GM23338 (cell line): ENCODE measurements at regions not wholly inside any gene's neighbourhood (a gene's known extent, or its start where the extent isn't known, plus 50 kb on each side); places are given as distances from the start of the nearest gene placed in this dataset.
"Not testable (repeated sequence)": the region's sequence is repeated elsewhere in the genome, so short reads cannot be mapped to it uniquely, and the experiment has no call there.

Source experiments
- ATAC-seq: fragments of 200-7000 bp; cut with Tn5 transposase; 3 replicates; pipeline ENCODE4 v1.9.1; 2020
- DNase-seq: peaks from one replicate; pipeline ENCODE4 v3.0.0-alpha.2; 2015; ENCODE audit warnings: low spot score
- H2AFZ ChIP-seq: fragments of 200-600 bp; sonication (generic); 2 replicates; pipeline ENCODE4 v1.8.0; 2016; ENCODE audit warnings: antibody characterized with exemption, mild to moderate bottlenecking, moderate library complexity
- H3F3A ChIP-seq: fragments of 200-600 bp; sonication (generic); replicated peaks from 2 replicates; pipeline ENCODE4 v1.8.0; 2017; ENCODE audit warnings: antibody characterized with exemption, mixed run types, low read depth
- H3K27ac ChIP-seq: fragments of 200-600 bp; sonication (generic); 2 replicates; pipeline ENCODE4 v1.6.1; 2016; ENCODE audit warnings: low read depth
- H3K27me3 ChIP-seq: fragments of 200-600 bp; sonication (generic); 2 replicates; pipeline ENCODE4 v1.8.0; 2016; ENCODE audit warnings: mild to moderate bottlenecking, mixed run types, moderate library complexity; ENCODE audit not compliant: insufficient read depth
- H3K36me3 ChIP-seq: fragments of 200-600 bp; sonication (generic); 2 replicates; pipeline ENCODE4 v1.8.0; 2016; ENCODE audit warnings: mild to moderate bottlenecking; ENCODE audit not compliant: insufficient read depth
- H3K4me1 ChIP-seq: fragments of 200-600 bp; sonication (generic); 2 replicates; pipeline ENCODE4 v1.8.0; 2016; ENCODE audit warnings: mild to moderate bottlenecking, moderate library complexity; ENCODE audit not compliant: insufficient read depth
- H3K4me2 ChIP-seq: fragments of 200-600 bp; sonication (generic); 2 replicates; pipeline ENCODE4 v1.7.1; 2017; ENCODE audit warnings: mixed run types
- H3K4me3 ChIP-seq: fragments of 200-600 bp; sonication (generic); 2 replicates; pipeline ENCODE4 v1.6.1; 2016; ENCODE audit warnings: mixed run types
- H3K79me2 ChIP-seq: fragments of 200-600 bp; sonication (generic); replicated peaks from 2 replicates; pipeline ENCODE4 v1.8.0; 2017; ENCODE audit warnings: mild to moderate bottlenecking; ENCODE audit not compliant: insufficient read depth
- H3K9me2 ChIP-seq: fragments of 200-600 bp; sonication (generic); 2 replicates; pipeline ENCODE4 v1.8.0; 2017; ENCODE audit not compliant: insufficient read depth
- H4K20me1 ChIP-seq: fragments of 200-600 bp; sonication (generic); replicated peaks from 2 replicates; pipeline ENCODE4 v1.8.0; 2017; ENCODE audit warnings: mild to moderate bottlenecking; ENCODE audit not compliant: insufficient read depth
- H3K27ac Mint-ChIP-seq: 2 replicates; pipeline ENCODE4 v1.8.0; 2020; ENCODE audit warnings: inconsistent platforms, mild to moderate bottlenecking, moderate library complexity, mixed read lengths
- H3K27me3 Mint-ChIP-seq: 3 replicates; pipeline ENCODE4 v1.8.0; 2022; ENCODE audit warnings: low read depth, mild to moderate bottlenecking, moderate library complexity, mixed read lengths, inconsistent platforms; ENCODE audit not compliant: insufficient read depth, poor library complexity
- H3K36me3 Mint-ChIP-seq: 3 replicates; pipeline ENCODE4 v1.8.0; 2021; ENCODE audit warnings: low read depth, mild to moderate bottlenecking, inconsistent platforms, moderate library complexity, mixed read lengths
- H3K4me1 Mint-ChIP-seq: 3 replicates; pipeline ENCODE4 v1.8.0; 2020; ENCODE audit warnings: mild to moderate bottlenecking, inconsistent platforms, mixed read lengths
- H3K4me3 Mint-ChIP-seq: 3 replicates; pipeline ENCODE4 v1.8.0; 2021; ENCODE audit warnings: moderate library complexity, mild to moderate bottlenecking, inconsistent platforms, mixed read lengths
- H3K9me3 Mint-ChIP-seq: 3 replicates; pipeline ENCODE4 v1.8.0; 2020; ENCODE audit warnings: moderate library complexity, mild to moderate bottlenecking, inconsistent platforms, mixed read lengths
- CTCF ChIP-seq, 2 experiments: fragments of 200-600 bp in 1 of 2; sonication (generic) in 1 of 2; conservative IDR thresholded peaks; 2 replicates each; pipeline versions ENCODE4 v1.5.1 to v1.6.1; 2016 to 2017; ENCODE audit warnings: antibody characterized with exemption in 2 of 2, low read depth in 2 of 2, mild to moderate bottlenecking in 2 of 2, moderate library complexity in 1 of 2
- JUNB ChIP-seq: IDR thresholded peaks from one replicate; pipeline ENCODE4 v1.6.1; 2016; ENCODE audit warnings: antibody characterized with exemption; ENCODE audit not compliant: unreplicated experiment
- ZNF114 ChIP-seq: fragments of 250-450 bp; sonication (Bioruptor Pico); IDR thresholded peaks from 2 replicates; pipeline ENCODE4 v1.5.0; 2020; ENCODE audit warnings: mild to moderate bottlenecking, moderate library complexity
- ZNF462 ChIP-seq: fragments of 250-450 bp; sonication (Bioruptor Pico); IDR thresholded peaks from 2 replicates; pipeline ENCODE4 v1.5.0; 2020; ENCODE audit warnings: mild to moderate bottlenecking, moderate library complexity

GRCh38 chr1:121445679-121446078 lies 260.9 kb downstream of the SRGAP2C start (continued):
- TF ChIP-seq CTCF (conservative IDR thresholded peaks at IDR 0.05; ENCODE audit: low read depth in 2 of 2): no peak
- TF ChIP-seq ZNF114 (CRISPR knock-in tag): no peak

- not testable (repeated sequence) for H3K27ac ChIP-seq, ATAC-seq, H3K36me3 ChIP-seq, DNase-seq, H3K4me1 Mint-ChIP-seq, H2AFZ ChIP-seq, H3K4me3 ChIP-seq, H3K9me2 ChIP-seq, H4K20me1 ChIP-seq, H3K27me3 ChIP-seq, H3F3A ChIP-seq, H3K4me3 Mint-ChIP-seq, H3K36me3 Mint-ChIP-seq, H3K27ac Mint-ChIP-seq, H3K9me3 Mint-ChIP-seq, H3K27me3 Mint-ChIP-seq, H3K79me2 ChIP-seq, H3K4me1 ChIP-seq, H3K4me2 ChIP-seq
- TF ChIP-seq CTCF (conservative IDR thresholded peaks at IDR 0.05; ENCODE audit: low read depth in 2 of 2): peak in 1 of 2 experiments; percentile 67; a peak in 2 of 4 replicates
These were observed 262.6 kb downstream of the SRGAP2C start for GRCh38 chr1:121447280-121447923.

GRCh38 chr1:121448064-121448463 lies 263.3 kb downstream of the SRGAP2C start:
- not testable (repeated sequence) for H4K20me1 ChIP-seq, H3K4me3 ChIP-seq, H3K27ac Mint-ChIP-seq, H3K36me3 Mint-ChIP-seq, H3K4me3 Mint-ChIP-seq, H3K36me3 ChIP-seq, H3K27ac ChIP-seq, H3K27me3 Mint-ChIP-seq, H3K9me3 Mint-ChIP-seq, H3K79me2 ChIP-seq, H3K4me2 ChIP-seq, H3K4me1 ChIP-seq, H3K9me2 ChIP-seq, H3K4me1 Mint-ChIP-seq, H3F3A ChIP-seq, H2AFZ ChIP-seq, DNase-seq, H3K27me3 ChIP-seq
- ATAC-seq: peak; percentile 55

GRCh38 chr1:121448851-121449250 lies 264.1 kb downstream of the SRGAP2C start:
- H4K20me1 ChIP-seq: no peaks in the 10 kb centered on the region
- H3K9me2 ChIP-seq: no peaks in the 10 kb centered on the region
- ATAC-seq: no peak
- Mint-ChIP-seq H3K4me3 (no peak overlapping the region), H3K27ac (no peak overlapping the region), H3K9me3 (no peaks in the 10 kb centered on the region), H3K36me3 (no peaks in the 10 kb centered on the region), H3K27me3 (peaks cover 2% of the 10 kb centered on the region), H3K4me1 (peaks cover 7% of the 10 kb centered on the region)
- H3K4me3 ChIP-seq: no peak overlapping the region
- DNase-seq: no peak
- H3K79me2 ChIP-seq: no peaks in the 10 kb centered on the region
- no peaks in the 10 kb centered on the region for H3K27me3 ChIP-seq
- H3K36me3 ChIP-seq: no peaks in the 10 kb centered on the region
- H2AFZ ChIP-seq: no peak overlapping the region
- H3K4me1 ChIP-seq: 0 out of 2 replicates have a peak, but pooled peaks cover 4% of the 10 kb centered on the region
- no peaks in the 10 kb centered on the region for H3F3A ChIP-seq
- H3K4me2 ChIP-seq: no peak overlapping the region
- no peak overlapping the region for H3K27ac ChIP-seq
- TF ChIP-seq JUNB (no peak), ZNF462 (CRISPR knock-in tag) (no peak)
